NCI-H1436 treated with DMSO at 0.1 percent for 48 hours (cell line): ENCODE measurements at regions not wholly inside any gene's neighbourhood (a gene's known extent, or its start where the extent isn't known, plus 50 kb on each side); places are given as distances from the start of the nearest gene placed in this dataset.
"Not testable (repeated sequence)": the region's sequence is repeated elsewhere in the genome, so short reads cannot be mapped to it uniquely, and the experiment has no call there.

ENCODE experiments used
- DNase-seq: peaks from one replicate; lab custom pipeline; 2025; lab: John Stamatoyannopoulos, UW

GRCh38 chr2:47728551-47728950 lies 54.4 kb upstream of the MSH6 start:
- no peak for DNase-seq

- DNase-seq, result no peak
Observed at GRCh38 chr2:47727956-47728355, 55.0 kb upstream of the MSH6 start.

GRCh38 chr2:47726978-47727377 lies 56.0 kb upstream of the MSH6 start:
- DNase-seq, result not testable (repeated sequence)

- no peak for DNase-seq
Observed at GRCh38 chr2:47725808-47726207, 57.1 kb upstream of the MSH6 start.

GRCh38 chr2:47724221-47724981 lies 58.5 kb upstream of the MSH6 start:
- no peak for DNase-seq

GRCh38 chr2:47721296-47721695 lies 61.6 kb upstream of the MSH6 start:
- DNase-seq, result no peak

- no peak for DNase-seq
Observed at GRCh38 chr2:47720559-47720958, 62.4 kb upstream of the MSH6 start.

- DNase-seq, result no peak
Observed at GRCh38 chr2:47720036-47720435, 62.9 kb upstream of the MSH6 start.

GRCh38 chr2:47719099-47719498 lies 63.8 kb upstream of the MSH6 start:
- DNase-seq, result no peak

GRCh38 chr2:47716307-47716706 lies 66.6 kb upstream of the MSH6 start:
- DNase-seq, result not testable (repeated sequence)

- DNase-seq, result no peak
Observed at GRCh38 chr2:47715552-47715951, 67.4 kb upstream of the MSH6 start.

GRCh38 chr2:47708801-47709499 lies 74.0 kb upstream of the MSH6 start:
- no peak for DNase-seq

- no peak for DNase-seq
Observed at GRCh38 chr2:47704287-47704686, 78.7 kb upstream of the MSH6 start.

- DNase-seq, result no peak
Observed at GRCh38 chr2:47699533-47700215, 83.3 kb upstream of the MSH6 start.

- DNase-seq, result not testable (repeated sequence)
Observed at GRCh38 chr2:47698436-47698972, 84.4 kb upstream of the MSH6 start.

GRCh38 chr2:47697681-47698435 lies 85.1 kb upstream of the MSH6 start:
- DNase-seq, result not testable (repeated sequence)

GRCh38 chr2:47697000-47697601 lies 85.8 kb upstream of the MSH6 start:
- no peak for DNase-seq

- DNase-seq, result no peak
Observed at GRCh38 chr2:47696478-47696831, 86.5 kb upstream of the MSH6 start.

- DNase-seq, result no peak
Observed at GRCh38 chr2:47695800-47696477, 87.0 kb upstream of the MSH6 start.

GRCh38 chr2:47694451-47694850 lies 88.5 kb upstream of the MSH6 start:
- DNase-seq, result not testable (repeated sequence)

- not testable (repeated sequence) for DNase-seq
Observed at GRCh38 chr2:47690706-47691325, 92.1 kb upstream of the MSH6 start.
